ENCODE measurements at regions not wholly inside any gene's neighbourhood (a gene's known extent, or its start where the extent isn't known, plus 50 kb on each side); places are given as distances from the start of the nearest gene placed in this dataset.

GRCh38 chr3:104553121-104553520 lies 813.6 kb upstream of the ALCAM start:
- TF ChIP-seq POLR2A (IDR thresholded peaks at IDR 0.05; ENCODE audit: low read length) (no peak), CTCF (IDR thresholded peaks at IDR 0.05) (no peak), ZFP36 (IDR thresholded peaks at IDR 0.05; ENCODE audit: borderline replicate concordance, partially characterized antibody) (no peak), GATA3 (IDR thresholded peaks at IDR 0.05; ENCODE audit: borderline replicate concordance) (no peak), KDM1A (IDR thresholded peaks at IDR 0.05; ENCODE audit: low read depth) (no peak), HDAC2 (IDR thresholded peaks at IDR 0.05) (no peak), EHF (CRISPR knock-in tag; IDR thresholded peaks at IDR 0.05) (no peak), HEYL (CRISPR knock-in tag; IDR thresholded peaks at IDR 0.05) (no peak), PBX3 (IDR thresholded peaks at IDR 0.05) (no peak), CBX8 (IDR thresholded peaks at IDR 0.05) (no peak), MAX (IDR thresholded peaks at IDR 0.05) (no peak)
- TF ChIP-seq, protein P1, sequence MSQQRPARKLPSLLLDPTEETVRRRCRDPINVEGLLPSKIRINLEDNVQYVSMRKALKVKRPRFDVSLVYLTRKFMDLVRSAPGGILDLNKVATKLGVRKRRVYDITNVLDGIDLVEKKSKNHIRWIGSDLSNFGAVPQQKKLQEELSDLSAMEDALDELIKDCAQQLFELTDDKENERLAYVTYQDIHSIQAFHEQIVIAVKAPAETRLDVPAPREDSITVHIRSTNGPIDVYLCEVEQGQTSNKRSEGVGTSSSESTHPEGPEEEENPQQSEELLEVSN (IDR thresholded peaks at IDR 0.05; ENCODE audit: borderline replicate concordance, low read depth): no peak

All from A549 (cell line).